EH (cell line): ENCODE measurements at regions not wholly inside any gene's neighbourhood (a gene's known extent, or its start where the extent isn't known, plus 50 kb on each side); places are given as distances from the start of the nearest gene placed in this dataset.
"Not testable (repeated sequence)": the region's sequence is repeated elsewhere in the genome, so short reads cannot be mapped to it uniquely, and the experiment has no call there.

Experiments
- DNase-seq: peaks from one replicate; pipeline ENCODE4 v3.0.0-alpha.2; 2015; ENCODE audit warnings: low read depth

GRCh38 chr6:72533606-72534005 is 88.3 kb upstream of the KCNQ5 start:
- DNase-seq: peak; percentile 54

- DNase-seq: no peak
These were observed 87.6 kb upstream of the KCNQ5 start for GRCh38 chr6:72534236-72534635.

- no peak for DNase-seq
These were observed 86.7 kb upstream of the KCNQ5 start for GRCh38 chr6:72535124-72535523.

GRCh38 chr6:72547020-72547419 is 74.8 kb upstream of the KCNQ5 start:
- DNase-seq: no peak

- peak; percentile 11 for DNase-seq
These were observed 70.4 kb upstream of the KCNQ5 start for GRCh38 chr6:72551470-72551869.

GRCh38 chr6:72552938-72553337 is 68.9 kb upstream of the KCNQ5 start:
- peak; percentile 51 for DNase-seq

- DNase-seq: peak; percentile 91
These were observed 68.0 kb upstream of the KCNQ5 start for GRCh38 chr6:72553531-72554511.

- DNase-seq: peak; percentile 55
These were observed 67.1 kb upstream of the KCNQ5 start for GRCh38 chr6:72554761-72555221.

GRCh38 chr6:72559067-72559466 is 62.8 kb upstream of the KCNQ5 start:
- no peak for DNase-seq

- DNase-seq: no peak
These were observed 62.3 kb upstream of the KCNQ5 start for GRCh38 chr6:72559555-72559954.

GRCh38 chr6:72560721-72561593 is 60.9 kb upstream of the KCNQ5 start:
- peak; percentile 27 for DNase-seq

- DNase-seq: no peak
These were observed 60.2 kb upstream of the KCNQ5 start for GRCh38 chr6:72561629-72562028.

- peak; percentile 4 for DNase-seq
These were observed 57.6 kb upstream of the KCNQ5 start for GRCh38 chr6:72564231-72564630.

- not testable (repeated sequence) for DNase-seq
These were observed 49.9 kb upstream of the KCNQ5 start for GRCh38 chr6:72571993-72572392.
